ENCODE measurements at regions not wholly inside any gene's neighbourhood (a gene's known extent, or its start where the extent isn't known, plus 50 kb on each side); places are given as distances from the start of the nearest gene placed in this dataset.

GRCh38 chr4:175559126-175559525, 252.9 kb downstream of the GPM6A start:
- DNase-seq (ENCODE audit: low read depth, low spot score): no peak

GRCh38 chr4:175559526-175559925, 252.5 kb downstream of the GPM6A start:
- H2AFZ ChIP-seq (ENCODE audit: control insufficient read depth, low read length): no peak overlapping the region
- no peak for TF ChIP-seq CTCF (optimal IDR thresholded peaks at IDR 0.05 in 1 of 3, IDR thresholded peaks at IDR 0.05 in 1 of 3, conservative IDR thresholded peaks at IDR 0.05 in 1 of 3; ENCODE audit: extremely low read depth in 1 of 3, insufficient read depth in 2 of 3, low read length in 3 of 3)
- TF ChIP-seq EZH2 (IDR thresholded peaks at IDR 0.05; ENCODE audit: low read length): no peak

More at GRCh38 chr4:175559126-175559525, 252.9 kb downstream of the GPM6A start:
- dilution Hi-C loops (cut with MboI; ENCODE audit: extremely low pct_ligation_motif_present, low sequenced_read_pairs): no loop called here
- Histone ChIP-seq H3K9ac (ENCODE audit: control insufficient read depth, extremely low read depth, insufficient read depth, low read length) (no peak overlapping the region), H3K27me3 (ENCODE audit: control insufficient read depth, extremely low read depth, insufficient read depth, low read length) (no peaks in the 10 kb centered on the region), H3K79me2 (ENCODE audit: control insufficient read depth, insufficient read depth, low read length) (no peaks in the 10 kb centered on the region), H3K4me1 (ENCODE audit: control insufficient read depth, extremely low read depth, insufficient read depth, low read length) (no peaks in the 10 kb centered on the region), H4K20me1 (ENCODE audit: control insufficient read depth, extremely low read depth, insufficient read depth, low read length) (no peaks in the 10 kb centered on the region), H2AFZ (ENCODE audit: control insufficient read depth, low read length) (no peak overlapping the region), H3K36me3 (ENCODE audit: control insufficient read depth in 2 of 2, extremely low read depth in 1 of 2, insufficient read depth in 2 of 2, low read length in 2 of 2) (no peaks in the 10 kb centered on the region), H3K27ac (ENCODE audit: control insufficient read depth, insufficient read depth, low read length) (no peak overlapping the region), H3K9me3 (ENCODE audit: control insufficient read depth, low read depth, low read length) (no peaks in the 10 kb centered on the region), H3K9me1 (ENCODE audit: control insufficient read depth, extremely low read depth, insufficient read depth, low read length) (no peaks in the 10 kb centered on the region), H3K4me3 (ENCODE audit: control insufficient read depth in 2 of 3, extremely low read depth in 1 of 3, insufficient read depth in 2 of 3, low read depth in 1 of 3, low read length in 3 of 3) (no peak overlapping the region), H3K4me2 (ENCODE audit: control insufficient read depth, extremely low read depth, insufficient read depth, low read depth, low read length) (no peak overlapping the region)
- no peak for FAIRE-seq
- TF ChIP-seq CTCF (optimal IDR thresholded peaks at IDR 0.05 in 1 of 3, IDR thresholded peaks at IDR 0.05 in 1 of 3, conservative IDR thresholded peaks at IDR 0.05 in 1 of 3; ENCODE audit: extremely low read depth in 1 of 3, insufficient read depth in 2 of 3, low read length in 3 of 3) (no peak), EZH2 (IDR thresholded peaks at IDR 0.05; ENCODE audit: low read length) (no peak)

More at GRCh38 chr4:175559526-175559925, 252.5 kb downstream of the GPM6A start:
- Histone ChIP-seq H3K4me3 (ENCODE audit: control insufficient read depth in 2 of 3, extremely low read depth in 1 of 3, insufficient read depth in 2 of 3, low read depth in 1 of 3, low read length in 3 of 3) (no peak overlapping the region), H3K9me3 (ENCODE audit: control insufficient read depth, low read depth, low read length) (no peaks in the 10 kb centered on the region), H3K4me1 (ENCODE audit: control insufficient read depth, extremely low read depth, insufficient read depth, low read length) (no peaks in the 10 kb centered on the region), H3K27me3 (ENCODE audit: control insufficient read depth, extremely low read depth, insufficient read depth, low read length) (no peaks in the 10 kb centered on the region), H3K36me3 (ENCODE audit: control insufficient read depth in 2 of 2, extremely low read depth in 1 of 2, insufficient read depth in 2 of 2, low read length in 2 of 2) (no peaks in the 10 kb centered on the region), H4K20me1 (ENCODE audit: control insufficient read depth, extremely low read depth, insufficient read depth, low read length) (no peaks in the 10 kb centered on the region), H3K79me2 (ENCODE audit: control insufficient read depth, insufficient read depth, low read length) (no peaks in the 10 kb centered on the region), H3K9me1 (ENCODE audit: control insufficient read depth, extremely low read depth, insufficient read depth, low read length) (no peaks in the 10 kb centered on the region), H3K4me2 (ENCODE audit: control insufficient read depth, extremely low read depth, insufficient read depth, low read depth, low read length) (no peak overlapping the region), H3K27ac (ENCODE audit: control insufficient read depth, insufficient read depth, low read length) (no peak overlapping the region), H3K9ac (ENCODE audit: control insufficient read depth, extremely low read depth, insufficient read depth, low read length) (no peak overlapping the region)
- FAIRE-seq (no peak), DNase-seq (ENCODE audit: low read depth, low spot score) (no peak)
- dilution Hi-C loops (cut with MboI; ENCODE audit: extremely low pct_ligation_motif_present, low sequenced_read_pairs): no loop called here

All from keratinocyte (primary cell).